ENCODE measurements at regions not wholly inside any gene's neighbourhood (a gene's known extent, or its start where the extent isn't known, plus 50 kb on each side); places are given as distances from the start of the nearest gene placed in this dataset.

DNA sequence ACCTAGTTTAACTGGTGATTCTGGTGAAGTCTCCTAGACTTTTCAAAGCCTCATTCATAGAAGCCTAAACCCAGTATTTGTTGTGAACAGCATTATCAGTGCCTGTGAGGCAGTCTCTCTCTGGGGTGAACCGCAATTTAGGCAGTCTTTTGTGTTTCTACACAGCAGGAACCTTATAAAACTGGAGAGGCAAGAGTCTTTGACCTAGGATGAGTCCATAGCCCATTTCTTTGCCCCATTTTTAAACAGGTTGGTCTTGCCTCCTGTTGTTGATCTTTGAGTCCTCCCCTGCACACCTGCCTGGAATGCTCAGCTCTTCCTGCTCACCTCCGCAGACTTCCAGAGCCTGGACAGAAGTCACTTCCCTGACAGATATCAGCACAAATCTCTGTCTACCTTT lies 51.2 kb upstream of the NRP1 start:
- no peak for DNase-seq (ENCODE audit: low read depth)
- TF ChIP-seq, protein P1, sequence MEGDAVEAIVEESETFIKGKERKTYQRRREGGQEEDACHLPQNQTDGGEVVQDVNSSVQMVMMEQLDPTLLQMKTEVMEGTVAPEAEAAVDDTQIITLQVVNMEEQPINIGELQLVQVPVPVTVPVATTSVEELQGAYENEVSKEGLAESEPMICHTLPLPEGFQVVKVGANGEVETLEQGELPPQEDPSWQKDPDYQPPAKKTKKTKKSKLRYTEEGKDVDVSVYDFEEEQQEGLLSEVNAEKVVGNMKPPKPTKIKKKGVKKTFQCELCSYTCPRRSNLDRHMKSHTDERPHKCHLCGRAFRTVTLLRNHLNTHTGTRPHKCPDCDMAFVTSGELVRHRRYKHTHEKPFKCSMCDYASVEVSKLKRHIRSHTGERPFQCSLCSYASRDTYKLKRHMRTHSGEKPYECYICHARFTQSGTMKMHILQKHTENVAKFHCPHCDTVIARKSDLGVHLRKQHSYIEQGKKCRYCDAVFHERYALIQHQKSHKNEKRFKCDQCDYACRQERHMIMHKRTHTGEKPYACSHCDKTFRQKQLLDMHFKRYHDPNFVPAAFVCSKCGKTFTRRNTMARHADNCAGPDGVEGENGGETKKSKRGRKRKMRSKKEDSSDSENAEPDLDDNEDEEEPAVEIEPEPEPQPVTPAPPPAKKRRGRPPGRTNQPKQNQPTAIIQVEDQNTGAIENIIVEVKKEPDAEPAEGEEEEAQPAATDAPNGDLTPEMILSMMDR (IDR thresholded peaks at IDR 0.05; ENCODE audit: insufficient read depth, low read length) = no peak

DNA sequence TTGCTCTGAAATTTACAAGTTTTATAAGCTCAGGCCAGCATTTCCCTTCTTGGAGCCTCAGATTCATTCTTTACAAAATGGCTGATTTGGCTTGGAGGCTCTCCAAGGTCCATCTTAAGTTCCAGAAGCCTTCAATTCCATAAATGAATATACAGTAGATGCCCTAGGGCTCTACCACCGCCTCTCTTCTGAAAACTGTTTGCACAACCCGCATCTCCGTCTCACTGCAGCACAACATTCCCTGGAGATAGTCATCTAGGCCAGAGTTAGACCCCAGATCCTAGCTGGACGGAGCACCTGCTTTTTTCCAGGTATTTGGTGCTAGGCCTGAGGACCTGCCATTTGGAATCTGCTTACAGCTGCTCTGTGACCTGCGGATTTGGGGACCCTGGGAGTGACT lies 50.5 kb upstream of the NRP1 start:
- TF ChIP-seq, protein P1 (IDR thresholded peaks at IDR 0.05; ENCODE audit: insufficient read depth, low read length) = no peak
- no peak for DNase-seq (ENCODE audit: low read depth)
- no peak overlapping the region for H3K4me3 ChIP-seq (ENCODE audit: low read depth, low read length)

More for the DNA sequence above, 51.2 kb upstream of the NRP1 start:
- no peak overlapping the region for H3K4me3 ChIP-seq (ENCODE audit: low read depth, low read length)
